ENCODE measurements at regions not wholly inside any gene's neighbourhood (a gene's known extent, or its start where the extent isn't known, plus 50 kb on each side); places are given as distances from the start of the nearest gene placed in this dataset.

DNA sequence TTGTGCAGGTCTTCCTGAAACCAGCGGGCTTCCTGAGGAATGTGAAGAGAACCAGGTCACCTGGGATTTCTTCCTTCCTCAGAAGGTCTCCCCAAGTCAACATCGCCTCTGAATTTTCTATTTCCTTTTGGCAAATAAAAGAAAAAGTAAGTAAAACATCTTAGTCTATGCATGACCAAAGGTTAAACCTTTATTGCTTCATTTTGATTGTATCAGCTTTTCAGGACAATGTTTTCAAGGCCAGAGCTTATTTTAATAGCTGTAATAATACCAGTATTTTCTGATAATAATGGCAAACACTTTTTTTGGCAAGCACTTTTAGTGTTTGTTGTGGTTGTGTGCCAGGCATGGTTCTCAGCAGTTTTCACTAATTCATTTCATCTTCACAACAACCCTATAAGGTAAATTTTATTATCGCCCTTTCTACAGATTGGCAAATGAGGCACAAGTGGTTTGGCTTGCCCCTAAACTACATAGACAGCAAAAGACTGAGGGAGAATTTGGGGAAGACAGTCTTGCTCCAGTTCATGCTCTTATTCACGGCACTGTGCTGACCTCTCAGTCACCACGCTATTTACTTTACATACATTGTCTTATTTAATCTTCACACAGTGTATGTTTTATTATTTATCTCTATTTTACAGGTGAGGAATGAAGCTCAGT is 110.4 kb downstream of the RPL22L1 start:
- H3K9me3 ChIP-seq (ENCODE audit: low read depth), result no peaks in the 10 kb centered on the region
- no peaks in the 10 kb centered on the region for H3K4me1 ChIP-seq (ENCODE audit: low read depth)
- H3K27me3 ChIP-seq, result no peaks in the 10 kb centered on the region
- no peaks in the 10 kb centered on the region for H3K36me3 ChIP-seq
- no peak overlapping the region for H3K27ac ChIP-seq
- TF ChIP-seq CTCF (IDR thresholded peaks at IDR 0.05; ENCODE audit: low read depth, low read length), result no peak
- H3K4me3 ChIP-seq, result no peak overlapping the region
- DNase-seq (ENCODE audit: low read depth in 1 of 2, low spot score in 1 of 2), result no peak

GRCh38 chr3:170757038-170757437 is 113.0 kb downstream of the RPL22L1 start:
- Histone ChIP-seq H3K36me3 (no peaks in the 10 kb centered on the region), H3K4me1 (ENCODE audit: low read depth) (no peaks in the 10 kb centered on the region), H3K27ac (no peak overlapping the region), H3K4me3 (no peak overlapping the region), H3K9me3 (ENCODE audit: low read depth) (no peaks in the 10 kb centered on the region), H3K27me3 (no peaks in the 10 kb centered on the region)
- no peak for TF ChIP-seq CTCF (IDR thresholded peaks at IDR 0.05; ENCODE audit: low read depth, low read length)
- DNase-seq (ENCODE audit: low read depth in 1 of 2, low spot score in 1 of 2), result no peak

DNA sequence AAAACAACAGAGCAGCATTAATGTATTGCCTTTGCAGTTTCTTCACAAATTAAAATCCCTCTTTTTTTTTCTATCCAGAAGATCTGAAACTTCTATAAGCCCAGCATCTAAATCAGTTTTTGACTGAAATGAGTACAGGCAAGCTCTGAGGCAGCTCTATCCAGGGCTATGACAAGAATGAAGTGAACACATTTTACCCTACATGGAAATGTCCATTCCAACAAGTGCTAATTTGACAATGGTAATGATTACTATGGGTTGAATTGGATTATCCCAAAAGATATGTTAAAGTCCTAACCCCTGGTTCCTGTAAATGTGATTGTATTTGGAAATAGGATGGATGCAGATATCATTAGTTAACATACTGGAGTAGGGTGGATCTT is 115.7 kb downstream of the RPL22L1 start:
- Histone ChIP-seq H3K36me3 (no peaks in the 10 kb centered on the region), H3K4me1 (ENCODE audit: low read depth) (no peaks in the 10 kb centered on the region), H3K27ac (no peak overlapping the region), H3K27me3 (no peaks in the 10 kb centered on the region), H3K4me3 (no peak overlapping the region), H3K9me3 (ENCODE audit: low read depth) (no peaks in the 10 kb centered on the region)
- no peak for TF ChIP-seq CTCF (IDR thresholded peaks at IDR 0.05; ENCODE audit: low read depth, low read length)
- no peak for DNase-seq (ENCODE audit: low read depth in 1 of 2, low spot score in 1 of 2)

DNA sequence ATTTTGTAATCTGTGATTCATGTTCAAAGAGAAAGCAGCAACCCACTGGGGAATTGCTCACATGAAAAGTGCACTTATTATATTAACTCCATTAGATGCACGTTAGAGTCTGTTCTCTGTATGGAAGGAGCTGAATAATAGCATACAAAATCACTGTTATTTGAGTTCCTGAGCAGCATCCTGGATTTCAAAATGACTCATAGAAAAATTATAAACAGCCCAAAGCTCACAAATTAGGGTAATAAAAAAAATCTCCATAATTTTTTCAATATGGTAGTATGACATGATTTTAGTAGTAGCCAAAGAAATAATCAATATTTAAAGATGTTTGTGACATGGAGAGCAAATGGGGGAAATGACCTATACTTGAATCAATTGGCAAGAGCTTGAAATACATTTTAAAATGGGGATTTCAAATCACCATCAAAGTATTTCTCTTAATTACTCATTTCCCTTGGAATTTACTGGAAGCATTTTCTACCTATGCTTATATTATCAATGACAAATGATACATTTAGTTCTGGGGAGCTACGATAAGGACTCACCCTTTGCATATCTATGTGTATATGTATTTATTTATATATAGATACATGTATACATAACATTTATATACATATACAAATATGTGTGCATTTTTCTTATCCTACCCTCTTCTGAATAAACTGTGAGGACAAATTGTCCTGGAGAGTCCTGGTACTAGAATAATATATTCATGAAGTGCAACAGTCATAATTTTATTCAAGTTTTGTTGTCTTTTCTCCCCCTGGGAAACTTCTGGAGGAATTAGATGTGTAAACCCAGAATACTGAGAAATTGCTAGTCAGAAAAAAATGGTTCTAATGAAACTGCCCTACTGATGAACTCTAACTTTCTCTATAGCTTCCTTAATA is 116.3 kb downstream of the RPL22L1 start:
- no peak for TF ChIP-seq CTCF (IDR thresholded peaks at IDR 0.05; ENCODE audit: low read depth, low read length)
- H3K27ac ChIP-seq, result no peak overlapping the region
- H3K4me3 ChIP-seq, result no peak overlapping the region
- no peaks in the 10 kb centered on the region for H3K4me1 ChIP-seq (ENCODE audit: low read depth)
- H3K27me3 ChIP-seq, result no peaks in the 10 kb centered on the region
- no peaks in the 10 kb centered on the region for H3K36me3 ChIP-seq
- DNase-seq (ENCODE audit: low read depth in 1 of 2, low spot score in 1 of 2), result peak in 1 of 2 donors; percentile 40
- no peaks in the 10 kb centered on the region for H3K9me3 ChIP-seq (ENCODE audit: low read depth)

- H3K36me3 ChIP-seq, result no peaks in the 10 kb centered on the region
- H3K4me3 ChIP-seq, result no peak overlapping the region
- DNase-seq (ENCODE audit: low read depth in 1 of 2, low spot score in 1 of 2), result no peak
- H3K27me3 ChIP-seq, result no peaks in the 10 kb centered on the region
- no peaks in the 10 kb centered on the region for H3K9me3 ChIP-seq (ENCODE audit: low read depth)
- H3K4me1 ChIP-seq (ENCODE audit: low read depth), result no peaks in the 10 kb centered on the region
- no peak overlapping the region for H3K27ac ChIP-seq
- no peak for TF ChIP-seq CTCF (IDR thresholded peaks at IDR 0.05; ENCODE audit: low read depth, low read length)
These were observed 117.3 kb downstream of the RPL22L1 start for GRCh38 chr3:170752571-170753155.

Data from cardiac muscle cell (in vitro differentiated cells and primary cell).